Natural killer cell (primary cell): ENCODE measurements at regions not wholly inside any gene's neighbourhood (a gene's known extent, or its start where the extent isn't known, plus 50 kb on each side); places are given as distances from the start of the nearest gene placed in this dataset.

Source experiments
- ATAC-seq, 3 donors: fragments of 150-1000 bp in 2 of 3; fragments of 200-7000 bp in 1 of 3; cut with Tn5 transposase; 1 replicate in 1 of 3; 2 replicates in 2 of 3; pipeline ENCODE4 v1.10.0; 2021; ENCODE audit warnings: mild to moderate bottlenecking in 2 of 3, moderate library complexity in 2 of 3
- DNase-seq, 2 donors: peaks; one replicate each; pipeline versions ENCODE4 v3.0.0 to v3.0.0-alpha.2; 2013 to 2021; ENCODE audit warnings: mixed read lengths in 1 of 2
- H3K27ac ChIP-seq: one replicate; pipeline ENCODE4 v1.5.1; 2013; ENCODE audit warnings: mild to moderate bottlenecking, low read length
- H3K27me3 ChIP-seq: one replicate; pipeline ENCODE4 v1.6.1; 2013; ENCODE audit warnings: low read length; ENCODE audit not compliant: control insufficient read depth, insufficient read depth
- H3K36me3 ChIP-seq: one replicate; pipeline ENCODE4 v1.6.1; 2013; ENCODE audit warnings: low read length; ENCODE audit not compliant: control insufficient read depth, insufficient read depth
- H3K4me1 ChIP-seq: one replicate; pipeline ENCODE4 v1.6.1; 2013; ENCODE audit warnings: low read length; ENCODE audit not compliant: control insufficient read depth, insufficient read depth
- H3K4me3 ChIP-seq: one replicate; pipeline ENCODE4 v1.5.1; 2013; ENCODE audit warnings: low read length
- H3K9me3 ChIP-seq: one replicate; pipeline ENCODE4 v1.6.1; 2013; ENCODE audit warnings: low read length; ENCODE audit not compliant: control insufficient read depth, insufficient read depth
- H3K27ac Mint-ChIP-seq, 2 donors: one replicate each; pipeline ENCODE4 v1.8.0; 2022; ENCODE audit warnings: mild to moderate bottlenecking in 2 of 2, mixed read lengths in 2 of 2, moderate library complexity in 1 of 2
- H3K27me3 Mint-ChIP-seq, 2 donors: one replicate each; pipeline ENCODE4 v1.8.0; 2022; ENCODE audit warnings: low read depth in 2 of 2, mixed read lengths in 2 of 2
- H3K36me3 Mint-ChIP-seq: one replicate; pipeline ENCODE4 v1.8.0; 2022; ENCODE audit warnings: mixed read lengths
- H3K4me1 Mint-ChIP-seq, 2 donors: one replicate each; pipeline ENCODE4 v1.8.0; 2022; ENCODE audit warnings: mixed read lengths in 2 of 2
- H3K4me3 Mint-ChIP-seq: one replicate; pipeline ENCODE4 v1.8.0; 2022; ENCODE audit warnings: mild to moderate bottlenecking, moderate library complexity, mixed read lengths
- H3K9me3 Mint-ChIP-seq, 2 donors: one replicate each; pipeline ENCODE4 v1.8.0; 2022; ENCODE audit warnings: mixed read lengths in 2 of 2
- CTCF ChIP-seq: fragments of 200-600 bp; IDR thresholded peaks from one replicate; pipeline ENCODE4 v1.8.0; 2022; ENCODE audit warnings: antibody characterized with exemption
- WGBS: methylation state at CpG from one replicate; pipeline ENCODE4 v1.1.7; 2013; ENCODE audit warnings: missing lambda C conversion rate; ENCODE audit not compliant: insufficient coverage; 5-methylcytosine and 5-hydroxymethylcytosine counted together
- intact Hi-C: fragments of 100-400 bp; cut with micrococcal nuclease; formaldehyde crosslinking; loops from one replicate; pipeline ENCODE4 v1.14.2; 2022

GRCh38 chr20:55461519-55461918, 543.8 kb downstream of the CBLN4 start:
- H3K9me3 ChIP-seq: no peaks in the 10 kb centered on the region
- no peaks in the 10 kb centered on the region for H3K9me3 Mint-ChIP-seq
- no peak overlapping the region for H3K4me3 Mint-ChIP-seq
- no peak for ATAC-seq
- H3K4me1 Mint-ChIP-seq: no peaks in the 10 kb centered on the region
- H3K27me3 ChIP-seq: no peaks in the 10 kb centered on the region
- H3K27me3 Mint-ChIP-seq: no peaks in the 10 kb centered on the region
- intact Hi-C loops: no loop called here
- no peak for TF ChIP-seq CTCF
- no peak overlapping the region for H3K4me3 ChIP-seq
- H3K36me3 ChIP-seq: no peaks in the 10 kb centered on the region
- 98% methylated on average over 8 of the region's 8 CpGs for WGBS
- H3K27ac ChIP-seq: no peak overlapping the region
- no peaks in the 10 kb centered on the region for H3K36me3 Mint-ChIP-seq
- no peak for DNase-seq
- no peaks in the 10 kb centered on the region for H3K4me1 ChIP-seq
- H3K27ac Mint-ChIP-seq: no peak overlapping the region

- no peaks in the 10 kb centered on the region for H3K9me3 Mint-ChIP-seq
- H3K4me3 Mint-ChIP-seq: no peak overlapping the region
- intact Hi-C loops: no loop called here
- 92% methylated on average over 1 of the region's 1 CpG for WGBS
- H3K27ac Mint-ChIP-seq: no peak overlapping the region
- no peak for TF ChIP-seq CTCF
- no peaks in the 10 kb centered on the region for H3K36me3 Mint-ChIP-seq
- H3K36me3 ChIP-seq: no peaks in the 10 kb centered on the region
- no peak overlapping the region for H3K4me3 ChIP-seq
- ATAC-seq (no peak), DNase-seq (no peak)
- no peak overlapping the region for H3K27ac ChIP-seq
- H3K4me1 Mint-ChIP-seq: no peaks in the 10 kb centered on the region
- H3K9me3 ChIP-seq: no peaks in the 10 kb centered on the region
- no peaks in the 10 kb centered on the region for H3K27me3 Mint-ChIP-seq
- no peaks in the 10 kb centered on the region for H3K27me3 ChIP-seq
- H3K4me1 ChIP-seq: no peaks in the 10 kb centered on the region
These were observed 548.9 kb downstream of the CBLN4 start for GRCh38 chr20:55456316-55456940.

GRCh38 chr20:55449091-55449490, 556.2 kb downstream of the CBLN4 start:
- no peaks in the 10 kb centered on the region for H3K36me3 ChIP-seq
- no peak overlapping the region for H3K4me3 Mint-ChIP-seq
- H3K9me3 ChIP-seq: peaks cover 3% of the 10 kb centered on the region
- ATAC-seq (no peak), DNase-seq (no peak)
- no peak overlapping the region for H3K27ac ChIP-seq
- H3K27ac Mint-ChIP-seq: no peak overlapping the region
- intact Hi-C loops: no loop called here
- H3K27me3 Mint-ChIP-seq: no peaks in the 10 kb centered on the region
- no peak overlapping the region for H3K4me3 ChIP-seq
- no peak for TF ChIP-seq CTCF
- 70% methylated on average over 1 of the region's 1 CpG for WGBS
- no peaks in the 10 kb centered on the region for H3K4me1 Mint-ChIP-seq
- peaks cover 3 to 10% of the 10 kb centered on the region in 2 donors for H3K9me3 Mint-ChIP-seq
- no peaks in the 10 kb centered on the region for H3K27me3 ChIP-seq
- no peaks in the 10 kb centered on the region for H3K4me1 ChIP-seq
- H3K36me3 Mint-ChIP-seq: no peaks in the 10 kb centered on the region

- no peak overlapping the region for H3K4me3 Mint-ChIP-seq
- Histone ChIP-seq H3K27ac (no peak overlapping the region), H3K27me3 (no peaks in the 10 kb centered on the region), H3K36me3 (no peaks in the 10 kb centered on the region), H3K9me3 (peaks cover 3% of the 10 kb centered on the region), H3K4me1 (no peaks in the 10 kb centered on the region), H3K4me3 (no peak overlapping the region)
- H3K27me3 Mint-ChIP-seq: no peaks in the 10 kb centered on the region
- no peak for ATAC-seq
- no peaks in the 10 kb centered on the region for H3K36me3 Mint-ChIP-seq
- H3K9me3 Mint-ChIP-seq: peaks cover 3 to 12% of the 10 kb centered on the region in 2 donors
- intact Hi-C loops: no loop called here
- no peak for DNase-seq
- whole genome bisulfite sequencing: no CpG with 5 or more reads among the region's 6 CpGs
- no peak overlapping the region for H3K27ac Mint-ChIP-seq
- no peak for TF ChIP-seq CTCF
- H3K4me1 Mint-ChIP-seq: no peaks in the 10 kb centered on the region
These were observed 559.0 kb downstream of the CBLN4 start for GRCh38 chr20:55446301-55446700.
